HG03175 (cell line): ENCODE measurements at regions not wholly inside any gene's neighbourhood (a gene's known extent, or its start where the extent isn't known, plus 50 kb on each side); places are given as distances from the start of the nearest gene placed in this dataset.
"Not testable (repeated sequence)": the region's sequence is repeated elsewhere in the genome, so short reads cannot be mapped to it uniquely, and the experiment has no call there.

Source experiments
- ATAC-seq: cut with Tn5 transposase; IDR thresholded peaks from one replicate; pipeline ENCODE4 v1.9.1; 2021; ENCODE audit warnings: mild to moderate bottlenecking, moderate library complexity; ENCODE audit not compliant: unreplicated experiment

- ATAC-seq = peak; percentile 82
Observed at GRCh38 chr10:30736685-30737232, 107.2 kb upstream of the LYZL2 start.

GRCh38 chr10:30734901-30735300 lies 105.3 kb upstream of the LYZL2 start:
- no peak for ATAC-seq

GRCh38 chr10:30732671-30733070 lies 103.1 kb upstream of the LYZL2 start:
- ATAC-seq = no peak

- no peak for ATAC-seq
Observed at GRCh38 chr10:30731963-30732362, 102.4 kb upstream of the LYZL2 start.

- ATAC-seq = no peak
Observed at GRCh38 chr10:30730306-30730705, 100.8 kb upstream of the LYZL2 start.

GRCh38 chr10:30728766-30729165 lies 99.2 kb upstream of the LYZL2 start:
- ATAC-seq = no peak

GRCh38 chr10:30728127-30728526 lies 98.6 kb upstream of the LYZL2 start:
- ATAC-seq = no peak

- ATAC-seq = no peak
Observed at GRCh38 chr10:30727524-30727923, 98.0 kb upstream of the LYZL2 start.

- peak; percentile 82 for ATAC-seq
Observed at GRCh38 chr10:30726783-30727414, 97.3 kb upstream of the LYZL2 start.

- ATAC-seq = no peak
Observed at GRCh38 chr10:30725661-30726060, 96.1 kb upstream of the LYZL2 start.

GRCh38 chr10:30724296-30724695 lies 94.7 kb upstream of the LYZL2 start:
- no peak for ATAC-seq

- ATAC-seq = no peak
Observed at GRCh38 chr10:30722956-30723620, 93.5 kb upstream of the LYZL2 start.

GRCh38 chr10:30719832-30720231 lies 90.3 kb upstream of the LYZL2 start:
- no peak for ATAC-seq

GRCh38 chr10:30709700-30710358 lies 80.3 kb upstream of the LYZL2 start:
- ATAC-seq = no peak

GRCh38 chr10:30709229-30709628 lies 79.7 kb upstream of the LYZL2 start:
- no peak for ATAC-seq

- no peak for ATAC-seq
Observed at GRCh38 chr10:30708234-30708633, 78.7 kb upstream of the LYZL2 start.

GRCh38 chr10:30706189-30706588 lies 76.6 kb upstream of the LYZL2 start:
- ATAC-seq = not testable (repeated sequence)

GRCh38 chr10:30705625-30706149 lies 76.1 kb upstream of the LYZL2 start:
- ATAC-seq = peak; percentile 19

GRCh38 chr10:30705101-30705624 lies 75.6 kb upstream of the LYZL2 start:
- peak; percentile 60 for ATAC-seq

GRCh38 chr10:30704601-30705100 lies 75.1 kb upstream of the LYZL2 start:
- peak; percentile 3 for ATAC-seq

GRCh38 chr10:30704026-30704600 lies 74.6 kb upstream of the LYZL2 start:
- ATAC-seq = no peak
